A204.1 (cell line): ENCODE measurements at regions not wholly inside any gene's neighbourhood (a gene's known extent, or its start where the extent isn't known, plus 50 kb on each side); places are given as distances from the start of the nearest gene placed in this dataset.
A peak's percentile ranks its signal among the peaks of the same experiment; 100 is the strongest.

ENCODE experiments used
- FAIRE-seq: peaks from 2 replicates; lab custom pipeline; 2012; peaks lifted over from hg19 to GRCh38; lab: Jason Lieb, UNC

GRCh38 chr4:137674066-137674465 lies 141.8 kb upstream of the PCDH18 start:
- no peak for FAIRE-seq

DNA sequence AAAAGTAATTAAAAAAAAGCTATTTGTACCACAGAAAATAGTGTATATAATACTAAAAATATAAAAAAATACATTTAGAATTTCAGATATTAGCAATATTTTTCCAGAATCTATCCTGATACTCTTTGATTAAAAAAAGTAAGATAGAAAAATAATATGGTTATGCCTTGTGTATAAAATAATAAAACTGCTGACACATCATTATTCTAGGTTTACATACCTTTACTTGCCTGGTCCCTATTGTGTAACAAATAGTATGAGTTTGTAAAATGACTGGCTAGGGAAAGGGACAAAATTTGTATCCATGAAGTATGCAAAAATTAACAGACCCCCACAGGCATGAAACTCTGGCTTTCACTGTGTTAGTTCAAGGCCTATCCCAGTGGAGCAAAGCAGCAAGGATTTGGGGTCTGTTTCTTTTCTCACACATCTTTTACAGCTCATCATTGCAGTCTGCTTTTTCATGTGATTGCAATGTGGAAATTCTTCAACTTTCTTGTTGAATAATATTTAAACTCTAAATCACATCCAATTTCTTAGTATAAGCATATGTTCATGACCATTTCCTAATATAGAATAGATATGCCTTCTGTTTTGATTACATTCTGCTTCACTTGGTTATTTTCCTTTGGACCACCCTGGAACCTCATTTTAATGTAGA lies 136.7 kb upstream of the PCDH18 start:
- FAIRE-seq, result peak; percentile 76

GRCh38 chr4:137664416-137664815 lies 132.1 kb upstream of the PCDH18 start:
- no peak for FAIRE-seq

- no peak for FAIRE-seq
Measured at GRCh38 chr4:137664046-137664387, 131.7 kb upstream of the PCDH18 start.

GRCh38 chr4:137663251-137664045 lies 131.2 kb upstream of the PCDH18 start:
- no peak for FAIRE-seq

GRCh38 chr4:137661693-137662092 lies 129.4 kb upstream of the PCDH18 start:
- FAIRE-seq, result no peak

- no peak for FAIRE-seq
Measured at GRCh38 chr4:137660211-137660610, 127.9 kb upstream of the PCDH18 start.

DNA sequence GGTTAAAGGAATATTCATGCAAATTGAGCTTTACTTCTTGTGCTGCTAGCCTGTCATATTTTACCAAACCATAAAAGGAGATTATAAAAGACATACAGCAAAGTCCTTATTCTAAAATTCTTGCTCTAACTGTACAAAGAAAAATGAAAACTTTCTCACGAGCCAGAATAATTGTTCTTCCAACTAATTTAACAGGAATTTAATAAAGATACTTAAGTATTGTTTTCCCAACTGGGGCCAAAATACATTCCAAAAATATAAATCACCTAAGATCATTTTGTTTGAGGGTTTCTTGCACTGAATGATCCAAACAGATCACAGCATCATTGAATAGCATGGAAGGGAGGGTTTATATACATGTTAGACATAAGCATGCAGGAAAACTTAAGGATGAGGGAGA lies 127.1 kb upstream of the PCDH18 start:
- FAIRE-seq, result no peak

- FAIRE-seq, result no peak
Measured at GRCh38 chr4:137656661-137657060, 124.4 kb upstream of the PCDH18 start.

DNA sequence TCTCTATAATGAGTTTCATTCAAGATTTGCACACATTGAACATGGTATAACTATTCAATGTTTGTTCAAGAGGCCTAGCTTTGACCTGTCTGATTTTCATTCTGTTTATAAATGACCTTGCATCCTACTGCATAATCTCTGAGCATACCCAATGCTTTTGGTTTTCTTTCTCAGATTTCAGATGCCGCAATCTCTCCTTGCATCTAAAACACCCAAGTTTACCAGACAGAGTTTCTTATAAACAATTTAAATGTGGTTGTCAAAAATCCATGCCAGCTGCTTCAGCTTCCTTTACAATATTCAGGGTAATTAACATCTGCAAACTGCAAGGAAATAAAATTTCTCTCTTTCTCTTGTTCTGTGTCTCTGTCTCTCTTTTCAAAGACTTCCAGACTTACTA lies 123.0 kb upstream of the PCDH18 start:
- no peak for FAIRE-seq

GRCh38 chr4:137651128-137651527 lies 118.8 kb upstream of the PCDH18 start:
- FAIRE-seq, result no peak

- FAIRE-seq, result no peak
Measured at GRCh38 chr4:137649711-137650450, 117.6 kb upstream of the PCDH18 start.

- no peak for FAIRE-seq
Measured at GRCh38 chr4:137648531-137648930, 116.2 kb upstream of the PCDH18 start.

DNA sequence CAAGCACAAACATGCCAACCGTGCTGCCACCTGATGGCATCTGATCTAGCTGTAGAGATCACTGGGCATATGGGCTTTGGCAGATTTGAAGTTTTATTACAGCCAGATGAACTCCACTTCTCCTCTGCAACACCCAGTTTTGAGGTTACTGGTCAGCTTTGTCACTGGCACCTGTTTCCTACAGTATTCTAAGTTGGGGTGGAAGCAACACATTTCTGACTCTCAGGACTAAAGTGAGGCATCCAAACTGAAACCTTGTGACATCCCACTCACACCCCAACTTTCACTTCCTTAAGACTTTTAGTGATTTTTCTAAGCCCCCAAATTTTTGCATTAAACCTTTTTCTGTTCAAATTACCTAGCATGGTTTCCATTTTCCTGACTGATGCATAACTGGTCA lies 115.1 kb upstream of the PCDH18 start:
- no peak for FAIRE-seq

GRCh38 chr4:137644201-137644600 lies 111.9 kb upstream of the PCDH18 start:
- FAIRE-seq, result no peak

DNA sequence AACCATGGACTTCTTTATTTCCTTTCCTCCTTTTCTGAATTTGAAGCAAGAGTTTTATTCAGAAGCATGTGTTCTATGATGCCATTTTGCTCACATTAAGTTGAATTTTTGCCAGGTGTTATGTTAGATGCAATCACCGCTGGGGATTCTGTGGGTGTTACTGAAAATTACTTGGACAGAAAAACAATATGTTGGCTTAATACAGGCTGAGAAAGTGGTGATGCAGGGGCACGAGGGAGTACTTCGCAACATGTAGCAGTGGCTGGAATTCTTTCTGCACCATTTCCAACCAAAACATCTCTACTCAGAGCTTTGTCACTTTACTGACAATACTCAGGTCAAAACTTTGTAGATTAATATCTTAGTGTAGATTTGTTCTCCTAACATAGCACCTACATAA lies 109.2 kb upstream of the PCDH18 start:
- no peak for FAIRE-seq

DNA sequence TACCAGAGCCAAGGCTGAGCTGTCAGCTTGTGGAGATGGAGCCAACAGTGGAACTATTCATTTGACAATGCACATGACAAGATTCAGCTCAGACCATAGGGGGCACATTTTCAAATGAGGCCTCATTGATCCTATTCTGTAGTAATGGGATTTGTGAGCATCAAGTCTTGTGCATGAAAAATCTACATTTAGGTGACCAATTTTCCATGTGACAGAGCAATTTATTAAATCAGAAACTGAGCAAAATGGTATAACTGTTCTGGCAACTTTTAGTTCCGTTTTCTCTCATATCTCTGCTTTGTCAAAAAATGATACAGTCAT lies 108.5 kb upstream of the PCDH18 start:
- FAIRE-seq, result no peak

GRCh38 chr4:137640156-137640837 lies 108.0 kb upstream of the PCDH18 start:
- FAIRE-seq, result no peak

DNA sequence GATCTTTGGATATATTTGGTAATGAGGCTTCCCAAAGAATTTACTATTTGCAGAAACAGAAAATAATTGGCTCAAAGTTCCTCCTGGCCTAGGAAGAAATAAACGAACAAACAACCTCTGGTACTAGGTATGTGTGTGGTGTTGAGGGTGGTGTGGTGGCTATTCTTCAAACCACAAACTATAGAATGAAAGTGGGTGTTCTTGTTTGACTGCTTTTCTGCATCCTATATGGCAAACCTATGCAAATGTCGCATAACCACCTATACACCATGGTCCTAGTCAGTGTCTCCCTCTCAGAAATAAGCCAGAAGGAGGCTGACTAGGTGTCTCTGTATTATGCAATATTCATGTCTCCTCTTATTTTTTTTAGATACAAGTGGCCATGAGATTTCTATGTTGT lies 106.6 kb upstream of the PCDH18 start:
- FAIRE-seq, result no peak

DNA sequence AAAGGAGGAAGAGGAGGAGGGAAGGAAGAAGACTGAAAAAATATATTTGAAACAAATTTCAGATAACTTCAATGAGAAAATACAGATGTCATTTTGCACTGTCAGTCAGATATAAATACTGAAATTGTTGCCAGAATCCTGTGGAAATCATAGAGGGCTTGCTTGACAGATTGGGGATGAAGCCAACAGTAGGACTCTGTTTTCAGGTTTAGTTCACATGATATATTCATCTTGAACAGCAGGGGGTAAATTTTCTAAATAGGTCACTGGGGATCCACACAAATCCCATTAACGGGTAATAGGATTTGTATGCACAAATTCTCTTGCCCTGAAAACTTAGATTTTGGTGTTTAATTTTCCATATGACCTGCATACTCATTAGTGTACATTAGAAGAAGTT lies 103.3 kb upstream of the PCDH18 start:
- no peak for FAIRE-seq

GRCh38 chr4:137635108-137635507 lies 102.8 kb upstream of the PCDH18 start:
- FAIRE-seq, result no peak

GRCh38 chr4:137632842-137633241 lies 100.5 kb upstream of the PCDH18 start:
- FAIRE-seq, result no peak

- FAIRE-seq, result no peak
Measured at GRCh38 chr4:137631605-137632004, 99.3 kb upstream of the PCDH18 start.
